ENCODE measurements at regions not wholly inside any gene's neighbourhood (a gene's known extent, or its start where the extent isn't known, plus 50 kb on each side); places are given as distances from the start of the nearest gene placed in this dataset.

GRCh38 chr4:145290955-145291354, 110.6 kb upstream of the OTUD4 start:
- Histone ChIP-seq H3K4me1 (ENCODE audit: control insufficient read depth, insufficient read depth, low read depth, low read length) (peaks cover 1% of the 10 kb centered on the region), H2BK15ac (ENCODE audit: low read depth, poor library complexity, severe bottlenecking) (no peak overlapping the region), H2BK5ac (ENCODE audit: low read depth, low read length, poor library complexity, severe bottlenecking) (no peak overlapping the region), H3K18ac (ENCODE audit: low read depth in 1 of 2, low read length in 2 of 2) (no peak overlapping the region), H2AFZ (ENCODE audit: low read depth, low read length) (no peak overlapping the region), H4K91ac (ENCODE audit: low read length) (no peak overlapping the region), H3K23ac (ENCODE audit: low read length in 2 of 2) (no peak overlapping the region), H3K9ac (ENCODE audit: low read length) (no peak overlapping the region), H3K27ac (ENCODE audit: low read length, poor library complexity, severe bottlenecking) (no peak overlapping the region), H2BK120ac (ENCODE audit: low read depth, low read length) (no peak overlapping the region), H3K9me3 (ENCODE audit: control insufficient read depth, low read length) (no peaks in the 10 kb centered on the region), H3K4ac (ENCODE audit: low read depth in 1 of 2, low read length in 2 of 2) (no peak overlapping the region), H3K4me3 (ENCODE audit: insufficient read depth in 1 of 2, low read depth in 1 of 2, low read length in 2 of 2) (no peak overlapping the region), H3K14ac (ENCODE audit: low read length in 2 of 2) (no peak overlapping the region), H3K36me3 (ENCODE audit: control insufficient read depth in 1 of 2, insufficient read depth in 2 of 2, low read depth in 1 of 2, low read length in 2 of 2) (no peaks in the 10 kb centered on the region), H3K4me2 (ENCODE audit: low read length, poor library complexity, severe bottlenecking) (no peak overlapping the region), H2BK12ac (ENCODE audit: low read length in 2 of 2) (no peak overlapping the region), H4K8ac (ENCODE audit: low read length) (no peak overlapping the region), H3K79me1 (replicated peaks; ENCODE audit: low read length, poor library complexity, severe bottlenecking) (no peaks in the 10 kb centered on the region), H2AK5ac (ENCODE audit: low read length, severe bottlenecking) (no peak overlapping the region), H3K27me3 (ENCODE audit: control insufficient read depth in 1 of 2, insufficient read depth in 1 of 2, low read length in 2 of 2) (no peaks in the 10 kb centered on the region)
- WGBS, result 94% methylated on average over 2 of the region's 2 CpGs
- no peak for DNase-seq

- WGBS, result 94% methylated on average over 1 of the region's 3 CpGs
Observed at GRCh38 chr4:145289403-145290076, 109.2 kb upstream of the OTUD4 start.

GRCh38 chr4:145287351-145287750, 107.0 kb upstream of the OTUD4 start:
- no peak overlapping the region for H2BK5ac ChIP-seq (ENCODE audit: low read depth, low read length, poor library complexity, severe bottlenecking)
- H2AK5ac ChIP-seq (ENCODE audit: low read length, severe bottlenecking), result peak overlapping the region; percentile 79
- no peak overlapping the region for H4K8ac ChIP-seq (ENCODE audit: low read length)
- no peak overlapping the region for H3K4me3 ChIP-seq (ENCODE audit: insufficient read depth in 1 of 2, low read depth in 1 of 2, low read length in 2 of 2)
- no peak overlapping the region for H4K91ac ChIP-seq (ENCODE audit: low read length)
- no peak overlapping the region for H2BK15ac ChIP-seq (ENCODE audit: low read depth, poor library complexity, severe bottlenecking)
- H3K27me3 ChIP-seq (ENCODE audit: control insufficient read depth in 1 of 2, insufficient read depth in 1 of 2, low read length in 2 of 2), result no peaks in the 10 kb centered on the region
- no peaks in the 10 kb centered on the region for H3K79me1 ChIP-seq (replicated peaks; ENCODE audit: low read length, poor library complexity, severe bottlenecking)
- no peak overlapping the region for H3K9ac ChIP-seq (ENCODE audit: low read length)
- H3K9me3 ChIP-seq (ENCODE audit: control insufficient read depth, low read length), result no peaks in the 10 kb centered on the region
- H2BK12ac ChIP-seq (ENCODE audit: low read length in 2 of 2), result peak overlapping the region in 1 of 2 experiments; percentile 31
- WGBS, result no CpG with 5 or more reads among the region's 1 CpG
- peak overlapping the region in 1 of 2 experiments; percentile 32 for H3K18ac ChIP-seq (ENCODE audit: low read depth in 1 of 2, low read length in 2 of 2)
- H3K4me1 ChIP-seq (ENCODE audit: control insufficient read depth, insufficient read depth, low read depth, low read length), result peaks cover 1% of the 10 kb centered on the region
- no peak overlapping the region for H2BK120ac ChIP-seq (ENCODE audit: low read depth, low read length)
- no peak overlapping the region for H2AFZ ChIP-seq (ENCODE audit: low read depth, low read length)
- no peak overlapping the region for H3K4me2 ChIP-seq (ENCODE audit: low read length, poor library complexity, severe bottlenecking)
- peak overlapping the region in 1 of 2 experiments; percentile 72 for H3K23ac ChIP-seq (ENCODE audit: low read length in 2 of 2)
- H3K27ac ChIP-seq (ENCODE audit: low read length, poor library complexity, severe bottlenecking), result no peak overlapping the region
- H3K4ac ChIP-seq (ENCODE audit: low read depth in 1 of 2, low read length in 2 of 2), result no peak overlapping the region
- no peak for DNase-seq
- no peaks in the 10 kb centered on the region for H3K36me3 ChIP-seq (ENCODE audit: control insufficient read depth in 1 of 2, insufficient read depth in 2 of 2, low read depth in 1 of 2, low read length in 2 of 2)
- peak overlapping the region in 1 of 2 experiments; percentile 80 for H3K14ac ChIP-seq (ENCODE audit: low read length in 2 of 2)

More at GRCh38 chr4:145289403-145290076, 109.2 kb upstream of the OTUD4 start:
- H3K4me3 ChIP-seq (ENCODE audit: insufficient read depth in 1 of 2, low read depth in 1 of 2, low read length in 2 of 2), result no peak overlapping the region
- no peaks in the 10 kb centered on the region for H3K36me3 ChIP-seq (ENCODE audit: control insufficient read depth in 1 of 2, insufficient read depth in 2 of 2, low read depth in 1 of 2, low read length in 2 of 2)
- H3K4me2 ChIP-seq (ENCODE audit: low read length, poor library complexity, severe bottlenecking), result no peak overlapping the region
- no peak overlapping the region for H3K27ac ChIP-seq (ENCODE audit: low read length, poor library complexity, severe bottlenecking)
- no peak overlapping the region for H3K9ac ChIP-seq (ENCODE audit: low read length)
- no peaks in the 10 kb centered on the region for H3K79me1 ChIP-seq (replicated peaks; ENCODE audit: low read length, poor library complexity, severe bottlenecking)
- no peak overlapping the region for H2AK5ac ChIP-seq (ENCODE audit: low read length, severe bottlenecking)
- H4K8ac ChIP-seq (ENCODE audit: low read length), result no peak overlapping the region
- H2BK12ac ChIP-seq (ENCODE audit: low read length in 2 of 2), result no peak overlapping the region
- H3K14ac ChIP-seq (ENCODE audit: low read length in 2 of 2), result no peak overlapping the region
- no peak overlapping the region for H3K4ac ChIP-seq (ENCODE audit: low read depth in 1 of 2, low read length in 2 of 2)
- no peak overlapping the region for H3K18ac ChIP-seq (ENCODE audit: low read depth in 1 of 2, low read length in 2 of 2)
- H3K4me1 ChIP-seq (ENCODE audit: control insufficient read depth, insufficient read depth, low read depth, low read length), result peaks cover 1% of the 10 kb centered on the region
- no peaks in the 10 kb centered on the region for H3K9me3 ChIP-seq (ENCODE audit: control insufficient read depth, low read length)
- no peak overlapping the region for H2AFZ ChIP-seq (ENCODE audit: low read depth, low read length)
- H4K91ac ChIP-seq (ENCODE audit: low read length), result no peak overlapping the region
- H2BK15ac ChIP-seq (ENCODE audit: low read depth, poor library complexity, severe bottlenecking), result no peak overlapping the region
- no peak overlapping the region for H2BK5ac ChIP-seq (ENCODE audit: low read depth, low read length, poor library complexity, severe bottlenecking)
- DNase-seq, result peak; percentile 45
- no peak overlapping the region for H3K23ac ChIP-seq (ENCODE audit: low read length in 2 of 2)
- no peak overlapping the region for H2BK120ac ChIP-seq (ENCODE audit: low read depth, low read length)
- H3K27me3 ChIP-seq (ENCODE audit: control insufficient read depth in 1 of 2, insufficient read depth in 1 of 2, low read length in 2 of 2), result no peaks in the 10 kb centered on the region

GRCh38 chr4:145285928-145286327, 105.5 kb upstream of the OTUD4 start:
- Histone ChIP-seq H2BK5ac (ENCODE audit: low read depth, low read length, poor library complexity, severe bottlenecking) (no peak overlapping the region), H2BK15ac (ENCODE audit: low read depth, poor library complexity, severe bottlenecking) (no peak overlapping the region), H4K91ac (ENCODE audit: low read length) (no peak overlapping the region), H3K27me3 (ENCODE audit: control insufficient read depth in 1 of 2, insufficient read depth in 1 of 2, low read length in 2 of 2) (no peaks in the 10 kb centered on the region), H2BK120ac (ENCODE audit: low read depth, low read length) (no peak overlapping the region), H3K18ac (ENCODE audit: low read depth in 1 of 2, low read length in 2 of 2) (no peak overlapping the region), H3K9ac (ENCODE audit: low read length) (no peak overlapping the region), H3K23ac (ENCODE audit: low read length in 2 of 2) (no peak overlapping the region), H3K9me3 (ENCODE audit: control insufficient read depth, low read length) (no peaks in the 10 kb centered on the region), H3K14ac (ENCODE audit: low read length in 2 of 2) (no peak overlapping the region), H3K4me2 (ENCODE audit: low read length, poor library complexity, severe bottlenecking) (no peak overlapping the region), H3K79me1 (replicated peaks; ENCODE audit: low read length, poor library complexity, severe bottlenecking) (no peaks in the 10 kb centered on the region), H3K4me1 (ENCODE audit: control insufficient read depth, insufficient read depth, low read depth, low read length) (peaks cover 5% of the 10 kb centered on the region), H2BK12ac (ENCODE audit: low read length in 2 of 2) (no peak overlapping the region), H3K4ac (ENCODE audit: low read depth in 1 of 2, low read length in 2 of 2) (no peak overlapping the region), H3K4me3 (ENCODE audit: insufficient read depth in 1 of 2, low read depth in 1 of 2, low read length in 2 of 2) (no peak overlapping the region), H2AFZ (ENCODE audit: low read depth, low read length) (no peak overlapping the region), H4K8ac (ENCODE audit: low read length) (no peak overlapping the region), H3K36me3 (ENCODE audit: control insufficient read depth in 1 of 2, insufficient read depth in 2 of 2, low read depth in 1 of 2, low read length in 2 of 2) (no peaks in the 10 kb centered on the region), H2AK5ac (ENCODE audit: low read length, severe bottlenecking) (no peak overlapping the region), H3K27ac (ENCODE audit: low read length, poor library complexity, severe bottlenecking) (no peak overlapping the region)
- DNase-seq, result peak; percentile 69
